T-helper 1 cell (primary cell): ENCODE measurements at regions not wholly inside any gene's neighbourhood (a gene's known extent, or its start where the extent isn't known, plus 50 kb on each side); places are given as distances from the start of the nearest gene placed in this dataset.
"Not testable (repeated sequence)": the region's sequence is repeated elsewhere in the genome, so short reads cannot be mapped to it uniquely, and the experiment has no call there.

ENCODE experiments used
- DNase-seq, 5 donors: peaks; one replicate each; pipeline ENCODE4 v3.0.0-alpha.2; 2012 to 2020

DNA sequence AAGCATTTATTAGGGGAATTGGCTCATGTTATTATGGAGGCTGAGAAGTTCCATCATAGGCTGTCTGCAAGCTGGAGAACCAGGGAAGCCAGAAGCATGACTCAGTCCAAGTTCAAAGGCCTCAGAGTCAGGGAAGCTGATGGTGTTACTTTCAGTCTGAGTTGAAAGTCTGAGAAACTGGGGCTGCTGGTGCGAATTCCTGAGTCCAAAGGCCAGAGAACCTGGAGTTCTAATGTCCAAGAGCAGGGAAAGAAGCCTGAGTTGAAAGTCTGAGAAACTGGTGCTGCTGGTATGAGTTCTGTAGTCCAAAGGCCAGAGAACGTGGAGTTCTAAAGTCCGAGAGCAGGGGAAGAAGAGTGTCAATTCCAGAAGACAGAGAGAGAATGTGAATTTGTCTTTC is 641.1 kb downstream of the ISL1 start:
- DNase-seq: no peak

- DNase-seq: not testable (repeated sequence)
These were observed 646.6 kb downstream of the ISL1 start for GRCh38 chr5:52029836-52030235.

DNA sequence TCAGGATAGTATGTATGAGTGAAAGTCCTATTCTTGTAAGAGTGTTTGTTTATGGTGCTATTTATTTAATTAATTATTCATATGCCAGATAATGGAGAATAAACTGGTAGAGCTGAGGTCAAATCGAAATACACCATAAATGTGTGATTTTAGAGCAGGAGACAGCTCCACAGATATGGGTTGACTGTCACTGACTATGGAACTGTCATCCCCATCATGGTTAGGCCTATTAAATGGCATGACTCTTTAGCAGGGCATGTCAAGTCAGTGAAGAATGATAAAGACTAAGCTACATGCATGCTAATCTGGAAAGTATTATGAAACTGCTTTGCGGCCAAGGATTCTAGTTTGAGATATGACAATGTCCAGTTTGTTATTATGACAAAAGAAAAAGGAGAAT is 658.6 kb downstream of the ISL1 start:
- no peak for DNase-seq

- DNase-seq: no peak
These were observed 659.9 kb downstream of the ISL1 start for GRCh38 chr5:52043137-52043536.

DNA sequence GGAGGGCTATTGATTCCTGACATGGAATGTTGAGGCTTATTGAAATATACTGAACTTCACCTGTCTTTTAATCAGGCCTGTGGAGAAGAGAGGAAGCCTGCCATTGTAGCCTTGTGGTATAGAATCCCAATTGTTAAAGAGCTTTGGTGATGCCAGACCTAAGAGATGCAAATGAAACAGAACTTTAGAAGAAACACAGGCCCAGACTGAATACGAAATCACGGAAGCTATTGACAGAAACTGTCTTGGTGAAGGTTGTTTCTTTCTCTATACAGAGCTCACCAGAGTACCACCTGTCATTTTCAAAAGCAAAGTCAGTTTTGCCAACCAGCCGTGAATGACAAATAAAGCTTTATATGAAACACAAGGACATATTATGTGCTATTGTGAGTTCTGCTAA is 660.3 kb downstream of the ISL1 start:
- DNase-seq: no peak

- DNase-seq: no peak
These were observed 668.5 kb downstream of the ISL1 start for GRCh38 chr5:52051759-52052158.

DNA sequence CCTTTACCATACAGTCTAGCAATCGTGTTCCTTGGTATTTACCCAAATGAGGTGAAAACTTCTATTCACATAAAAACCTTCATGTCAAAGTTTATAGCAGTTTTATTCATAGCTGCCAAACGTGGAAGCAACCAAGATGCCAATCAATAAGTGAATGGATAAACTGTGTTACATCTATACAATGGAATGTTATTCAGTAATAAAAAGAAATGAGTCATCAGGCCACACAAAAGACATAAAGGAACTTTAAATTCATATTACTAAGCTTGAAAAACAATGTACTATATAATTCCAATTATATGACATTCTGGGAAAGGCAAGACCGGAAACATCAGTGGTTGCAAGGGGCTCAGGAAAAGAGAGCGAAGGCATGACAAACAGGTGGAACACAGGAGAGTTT is 679.9 kb downstream of the ISL1 start:
- no peak for DNase-seq

DNA sequence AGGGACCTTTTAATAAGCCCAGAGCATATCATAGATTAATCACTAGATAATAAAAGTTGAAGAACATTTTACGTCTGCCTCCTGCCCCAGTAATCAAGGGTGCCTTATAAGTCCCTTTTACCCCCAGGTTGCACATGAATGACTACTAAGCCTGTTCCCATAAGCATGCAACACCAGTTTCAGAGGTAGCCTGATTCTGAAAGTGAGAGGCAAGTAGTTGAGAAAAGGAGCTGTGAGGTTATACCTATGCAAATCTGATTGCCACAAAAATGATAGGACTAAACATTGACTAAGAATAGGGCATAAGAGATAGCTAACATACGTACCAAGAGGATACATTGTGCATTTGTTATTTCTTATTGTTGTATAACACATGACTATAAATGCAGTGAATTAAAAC is 681.9 kb downstream of the ISL1 start:
- DNase-seq: no peak

DNA sequence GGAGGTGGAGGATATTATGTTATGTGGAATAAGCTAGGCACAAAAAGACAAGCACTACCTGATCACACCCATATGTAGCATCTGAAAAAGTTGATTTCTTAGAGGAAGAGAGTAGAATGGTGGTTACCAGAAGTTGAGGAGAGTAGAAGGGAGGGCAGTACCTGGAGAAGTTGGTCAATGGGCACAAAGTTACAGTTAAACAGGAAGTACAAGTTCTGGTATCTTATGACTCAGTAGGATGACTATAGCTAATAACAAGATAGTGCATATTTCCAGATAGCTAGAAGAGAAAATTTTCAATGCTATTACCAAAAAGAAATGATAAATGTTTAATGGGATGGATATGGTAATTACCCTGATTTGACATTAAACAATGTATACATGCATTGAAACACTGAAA is 686.7 kb downstream of the ISL1 start:
- no peak for DNase-seq

GRCh38 chr5:52073993-52074689 is 690.9 kb downstream of the ISL1 start:
- DNase-seq: no peak

DNA sequence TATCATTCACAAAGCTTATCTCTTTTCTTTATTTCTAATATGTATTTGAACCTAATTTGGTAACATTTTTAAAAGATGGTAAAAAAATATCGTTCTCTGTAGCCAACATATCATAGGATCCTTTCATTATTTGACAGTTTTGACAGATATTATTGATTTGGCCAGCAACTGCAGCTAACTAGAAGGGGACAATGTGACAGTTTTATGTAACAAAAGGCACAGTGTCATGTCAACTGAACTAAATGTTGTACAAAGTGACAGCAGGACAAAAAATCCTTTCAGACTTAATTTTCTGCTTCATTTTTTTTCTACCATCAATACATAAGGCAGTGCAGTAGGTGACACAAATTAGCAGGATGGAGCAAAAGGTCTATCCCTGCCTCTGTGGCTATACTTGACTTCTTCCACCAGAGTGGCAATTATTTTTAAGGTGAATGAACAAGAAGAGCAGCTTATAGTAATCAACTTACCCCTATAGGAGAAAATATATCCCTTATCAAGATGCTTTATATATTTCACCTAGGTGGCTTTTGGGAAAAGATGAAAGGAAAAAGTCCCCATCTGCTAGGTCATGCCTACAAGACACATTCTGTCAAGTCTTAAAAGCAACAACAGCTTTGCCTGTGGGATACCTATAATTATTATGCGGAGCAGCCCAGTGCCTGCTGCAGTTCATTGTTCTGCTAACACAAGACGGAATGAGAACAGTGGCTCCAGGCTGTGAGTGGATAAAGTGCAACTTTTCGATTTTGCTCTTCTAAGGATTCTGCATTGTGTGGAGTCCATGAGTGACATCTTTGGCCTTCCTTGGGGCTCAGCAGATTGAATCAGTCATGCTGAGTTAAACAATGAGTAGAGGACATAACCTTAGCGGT is 694.9 kb downstream of the ISL1 start:
- no peak for DNase-seq

DNA sequence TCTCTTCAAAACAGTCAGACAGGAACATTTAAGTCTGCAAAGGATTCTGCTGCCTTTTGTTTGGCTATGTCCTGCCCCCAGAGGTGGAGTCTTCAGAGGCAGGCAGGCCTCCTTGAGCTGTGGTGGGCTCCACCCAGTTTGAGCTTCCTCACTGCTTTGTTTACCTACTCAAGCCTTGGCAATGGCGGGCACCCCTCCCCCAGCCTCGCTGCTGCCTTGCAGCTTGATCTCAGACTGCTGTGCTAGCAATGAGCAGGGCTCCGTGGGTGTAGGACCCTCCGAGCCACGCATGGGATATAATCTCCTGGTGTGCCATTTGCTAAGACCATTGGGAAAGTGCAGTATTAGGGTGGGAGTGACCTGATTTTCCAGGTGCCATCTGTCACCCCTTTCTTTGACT is 685.4 kb upstream of the ITGA1 start:
- not testable (repeated sequence) for DNase-seq

GRCh38 chr5:52107210-52107905 is 680.4 kb upstream of the ITGA1 start:
- no peak for DNase-seq

GRCh38 chr5:52119768-52120167 is 667.9 kb upstream of the ITGA1 start:
- DNase-seq: no peak

GRCh38 chr5:52132053-52132452 is 655.7 kb upstream of the ITGA1 start:
- no peak for DNase-seq

GRCh38 chr5:52134013-52134650 is 653.6 kb upstream of the ITGA1 start:
- DNase-seq: no peak

- no peak for DNase-seq
These were observed 647.7 kb upstream of the ITGA1 start for GRCh38 chr5:52139888-52140615.

DNA sequence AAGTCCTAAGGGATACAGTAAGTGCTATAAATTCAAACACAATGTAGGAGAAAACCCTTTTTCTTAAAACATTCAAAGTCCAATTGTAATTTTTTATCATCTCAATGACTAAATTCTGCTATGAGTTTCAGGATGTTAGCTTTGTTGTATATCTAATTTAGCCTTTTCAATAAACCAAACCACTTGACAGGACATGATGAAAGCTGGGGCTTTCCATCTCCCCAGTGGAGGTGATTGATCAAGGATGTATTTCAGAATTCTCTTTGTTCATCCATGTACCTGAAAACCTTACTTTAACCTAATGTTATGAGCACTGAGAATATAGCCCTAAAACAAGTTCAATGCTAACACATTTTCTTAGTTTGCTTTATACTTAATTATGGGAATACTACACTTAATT is 639.0 kb upstream of the ITGA1 start:
- no peak for DNase-seq

DNA sequence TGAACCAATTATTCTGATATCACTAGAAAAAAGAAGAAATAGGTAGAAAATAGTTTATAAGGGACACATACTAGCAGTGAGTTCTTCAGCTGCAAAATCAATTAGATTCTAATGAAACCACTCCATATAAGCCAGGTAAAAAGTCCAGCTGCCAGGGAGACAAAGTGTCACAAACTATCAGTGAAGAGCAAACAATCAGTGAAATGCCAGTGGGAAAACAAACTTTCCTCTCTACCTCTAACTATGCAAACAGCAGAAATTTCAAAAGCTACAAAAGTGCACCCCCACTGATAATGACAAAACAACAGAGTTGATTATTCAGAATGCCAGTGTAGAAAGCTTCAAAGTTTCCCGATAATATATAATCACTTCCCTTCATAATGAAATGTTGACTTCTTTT is 637.2 kb upstream of the ITGA1 start:
- no peak for DNase-seq

DNA sequence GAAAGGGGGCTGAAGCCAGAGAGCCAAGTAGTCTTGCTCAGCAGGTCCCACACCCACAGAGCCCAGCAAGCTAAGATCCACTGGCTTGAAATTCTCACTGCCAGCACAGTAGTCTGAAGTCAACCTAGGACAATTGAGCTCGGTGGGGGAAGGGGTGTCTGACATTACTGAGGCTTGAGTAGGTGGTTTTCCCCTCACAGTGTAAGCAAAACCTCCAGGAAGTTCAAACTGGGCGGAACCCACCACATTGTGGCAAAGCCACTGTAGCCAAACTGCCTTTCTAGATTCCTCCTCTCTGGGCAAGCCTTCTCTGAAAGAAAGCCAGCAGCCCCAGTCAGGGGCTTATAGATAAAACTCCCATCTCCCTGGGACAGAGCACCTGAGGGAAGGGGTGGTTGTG is 630.9 kb upstream of the ITGA1 start:
- DNase-seq: peak in 1 of 5 donors; percentile 9

GRCh38 chr5:52165806-52166205 is 621.9 kb upstream of the ITGA1 start:
- not testable (repeated sequence) for DNase-seq

- no peak for DNase-seq
These were observed 614.6 kb upstream of the ITGA1 start for GRCh38 chr5:52173133-52173532.
